ENCODE measurements at regions not wholly inside any gene's neighbourhood (a gene's known extent, or its start where the extent isn't known, plus 50 kb on each side); places are given as distances from the start of the nearest gene placed in this dataset.

DNA sequence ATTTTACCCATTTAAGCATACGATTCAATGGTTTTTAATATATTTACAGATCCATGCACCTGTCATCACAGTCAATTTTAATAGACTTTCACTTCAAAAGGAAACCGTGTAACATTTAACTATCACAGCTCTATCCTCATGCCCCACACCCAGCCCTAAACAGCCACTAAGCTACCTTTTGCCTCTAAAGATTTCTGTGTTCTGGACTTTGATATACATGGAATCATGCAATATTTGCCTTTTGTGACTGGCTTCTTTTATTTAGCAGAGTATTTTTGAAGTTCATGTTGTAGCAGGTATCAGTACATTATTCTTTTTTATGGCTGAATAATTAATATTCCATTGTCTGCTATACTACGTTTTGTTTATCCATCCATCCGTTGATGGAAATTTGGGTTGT lies 50.3 kb upstream of the STX16 start:
- TF ChIP-seq, protein P1, sequence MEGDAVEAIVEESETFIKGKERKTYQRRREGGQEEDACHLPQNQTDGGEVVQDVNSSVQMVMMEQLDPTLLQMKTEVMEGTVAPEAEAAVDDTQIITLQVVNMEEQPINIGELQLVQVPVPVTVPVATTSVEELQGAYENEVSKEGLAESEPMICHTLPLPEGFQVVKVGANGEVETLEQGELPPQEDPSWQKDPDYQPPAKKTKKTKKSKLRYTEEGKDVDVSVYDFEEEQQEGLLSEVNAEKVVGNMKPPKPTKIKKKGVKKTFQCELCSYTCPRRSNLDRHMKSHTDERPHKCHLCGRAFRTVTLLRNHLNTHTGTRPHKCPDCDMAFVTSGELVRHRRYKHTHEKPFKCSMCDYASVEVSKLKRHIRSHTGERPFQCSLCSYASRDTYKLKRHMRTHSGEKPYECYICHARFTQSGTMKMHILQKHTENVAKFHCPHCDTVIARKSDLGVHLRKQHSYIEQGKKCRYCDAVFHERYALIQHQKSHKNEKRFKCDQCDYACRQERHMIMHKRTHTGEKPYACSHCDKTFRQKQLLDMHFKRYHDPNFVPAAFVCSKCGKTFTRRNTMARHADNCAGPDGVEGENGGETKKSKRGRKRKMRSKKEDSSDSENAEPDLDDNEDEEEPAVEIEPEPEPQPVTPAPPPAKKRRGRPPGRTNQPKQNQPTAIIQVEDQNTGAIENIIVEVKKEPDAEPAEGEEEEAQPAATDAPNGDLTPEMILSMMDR (IDR thresholded peaks at IDR 0.05; ENCODE audit: insufficient read depth, low read length, severe bottlenecking), result no peak
- peaks cover 2% of the 10 kb centered on the region for H3K27me3 ChIP-seq (ENCODE audit: control insufficient read depth, insufficient read depth, low read length)
- no peak for DNase-seq (ENCODE audit: low read depth)
- no peak overlapping the region for H3K4me3 ChIP-seq (ENCODE audit: low read depth, low read length)
- FAIRE-seq, result no peak
- no peaks in the 10 kb centered on the region for H3K36me3 ChIP-seq (ENCODE audit: control insufficient read depth, insufficient read depth, low read length)

DNA sequence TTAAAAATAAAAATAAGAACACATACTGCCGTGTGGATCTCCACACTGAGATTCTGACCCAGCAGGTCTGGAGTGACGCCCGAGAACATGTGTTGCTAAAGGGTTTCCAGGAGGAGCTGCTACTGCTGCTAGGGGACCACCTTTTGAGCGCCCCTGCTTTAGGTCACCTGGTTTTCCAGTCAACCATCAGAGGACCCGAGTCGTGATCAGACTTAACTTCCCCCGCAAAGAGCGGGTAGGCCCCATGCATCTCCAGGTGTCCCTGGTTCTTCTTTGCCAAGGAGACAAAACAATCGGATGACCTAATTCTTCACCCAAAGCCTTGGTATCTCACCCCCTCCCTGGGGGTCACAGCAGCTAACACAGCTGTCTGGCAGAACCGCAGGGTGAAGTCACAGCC lies 51.1 kb upstream of the STX16 start:
- DNase-seq (ENCODE audit: low read depth), result no peak
- FAIRE-seq, result no peak
- H3K4me3 ChIP-seq (ENCODE audit: low read depth, low read length), result no peak overlapping the region
- H3K36me3 ChIP-seq (ENCODE audit: control insufficient read depth, insufficient read depth, low read length), result no peaks in the 10 kb centered on the region
- H3K27me3 ChIP-seq (ENCODE audit: control insufficient read depth, insufficient read depth, low read length), result no peaks in the 10 kb centered on the region
- TF ChIP-seq, protein P1 (IDR thresholded peaks at IDR 0.05; ENCODE audit: insufficient read depth, low read length, severe bottlenecking), result no peak

DNA sequence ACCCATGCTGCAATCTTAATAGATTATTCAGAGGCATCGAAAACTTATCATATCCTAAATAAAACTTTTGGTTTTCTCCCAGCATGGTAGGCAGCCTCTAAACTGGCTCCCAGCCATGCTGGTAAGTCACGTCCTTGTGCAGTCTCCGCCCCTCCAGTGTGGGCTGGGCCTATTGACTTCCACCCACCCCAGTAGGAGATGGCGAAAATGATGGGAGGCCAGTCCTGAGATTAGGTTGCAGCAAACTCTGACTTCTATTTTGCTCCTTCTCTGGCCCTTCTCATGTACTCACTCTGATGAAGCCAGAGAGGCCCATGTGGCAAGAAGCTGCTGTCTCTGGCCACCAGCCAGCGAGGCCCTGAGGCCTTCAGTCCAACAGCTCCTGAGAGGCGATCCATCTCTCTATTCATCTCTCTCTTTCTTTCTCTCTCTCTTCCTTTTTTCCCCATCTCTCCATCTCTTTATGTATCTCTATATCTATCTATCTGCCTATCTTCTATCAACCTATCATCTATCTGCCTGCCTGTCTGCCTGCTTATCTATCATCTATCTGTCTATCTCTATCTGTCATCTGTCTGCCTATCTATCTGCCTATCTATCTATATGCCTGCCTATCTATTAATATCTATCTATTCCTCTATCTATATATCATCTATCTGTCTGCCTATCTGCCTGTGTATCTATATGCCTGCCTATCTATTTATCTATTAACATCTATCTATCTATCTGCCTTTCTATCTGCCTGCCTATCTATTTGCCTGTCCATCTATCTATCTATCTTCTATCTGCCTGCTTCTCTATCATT lies 52.7 kb upstream of the STX16 start:
- FAIRE-seq (no peak), DNase-seq (ENCODE audit: low read depth) (no peak)
- Histone ChIP-seq H3K4me3 (ENCODE audit: low read depth, low read length) (no peak overlapping the region), H3K36me3 (ENCODE audit: control insufficient read depth, insufficient read depth, low read length) (no peaks in the 10 kb centered on the region), H3K27me3 (ENCODE audit: control insufficient read depth, insufficient read depth, low read length) (no peaks in the 10 kb centered on the region)
- TF ChIP-seq, protein P1 (IDR thresholded peaks at IDR 0.05; ENCODE audit: insufficient read depth, low read length, severe bottlenecking), result no peak

DNA sequence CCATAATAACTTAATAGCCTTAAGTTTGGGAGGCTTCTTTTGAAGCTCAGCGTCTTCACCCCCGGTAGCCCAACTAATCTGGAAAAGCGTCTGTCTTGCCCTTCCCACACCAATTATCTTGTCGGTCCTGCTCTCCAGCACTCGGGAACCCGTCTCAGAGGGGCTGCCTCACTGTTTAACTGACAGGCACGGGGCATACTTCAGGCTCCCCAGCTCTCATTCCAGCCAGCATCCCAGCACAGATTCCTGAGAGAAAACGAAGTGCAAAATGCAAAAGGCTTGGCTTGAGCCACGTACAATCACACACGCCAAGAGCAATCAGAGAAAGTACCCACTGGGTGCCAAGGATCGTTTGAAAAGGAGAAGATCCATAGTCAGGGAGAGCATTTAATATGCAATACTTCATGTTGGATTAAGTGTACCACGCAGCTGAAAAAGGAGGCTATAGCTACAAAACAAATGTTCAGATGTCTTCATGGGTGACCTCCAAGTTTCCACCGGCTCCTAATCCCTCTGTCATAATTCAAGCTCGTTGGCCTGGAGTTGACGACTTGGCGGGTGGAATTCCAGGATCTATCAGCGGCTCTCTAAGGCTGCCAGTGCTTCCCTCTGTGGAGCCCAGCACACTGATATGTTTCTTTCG lies 53.7 kb upstream of the STX16 start:
- TF ChIP-seq, protein P1 (IDR thresholded peaks at IDR 0.05; ENCODE audit: insufficient read depth, low read length, severe bottlenecking), result no peak
- no peaks in the 10 kb centered on the region for H3K27me3 ChIP-seq (ENCODE audit: control insufficient read depth, insufficient read depth, low read length)
- no peak for FAIRE-seq

DNA sequence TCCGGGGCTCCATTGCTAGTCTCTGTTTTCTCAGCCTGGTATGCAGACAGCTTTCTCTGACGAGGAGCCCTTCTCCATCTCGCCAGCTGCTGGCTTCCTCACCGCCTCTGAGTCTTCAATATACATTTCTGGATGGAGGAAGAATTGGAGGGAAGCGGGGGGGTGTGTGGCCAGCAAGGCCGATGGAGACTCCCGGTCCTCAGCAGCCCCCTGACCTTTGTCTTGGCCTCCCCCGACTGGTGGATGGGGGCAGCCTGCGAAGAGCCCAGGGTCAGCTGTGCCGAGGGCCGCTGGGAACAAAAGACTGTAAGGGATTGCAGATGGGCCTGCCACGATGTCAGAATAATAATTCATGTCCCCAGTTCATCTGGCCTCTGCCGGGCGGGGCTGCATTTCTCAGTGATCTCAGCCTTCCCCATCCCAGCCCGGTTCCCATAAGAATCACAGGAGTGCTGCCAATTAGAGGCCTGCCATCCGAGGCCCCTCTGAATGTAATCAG lies 54.3 kb upstream of the STX16 start:
- FAIRE-seq (no peak), DNase-seq (ENCODE audit: low read depth) (no peak)
- H3K4me3 ChIP-seq (ENCODE audit: low read depth, low read length), result no peak overlapping the region
- H3K27me3 ChIP-seq (ENCODE audit: control insufficient read depth, insufficient read depth, low read length), result no peaks in the 10 kb centered on the region
- TF ChIP-seq, protein P1 (IDR thresholded peaks at IDR 0.05; ENCODE audit: insufficient read depth, low read length, severe bottlenecking), result no peak
- H3K36me3 ChIP-seq (ENCODE audit: control insufficient read depth, insufficient read depth, low read length), result no peaks in the 10 kb centered on the region

More for the DNA sequence above, 53.7 kb upstream of the STX16 start:
- Histone ChIP-seq H3K4me3 (ENCODE audit: low read depth, low read length) (no peak overlapping the region), H3K36me3 (ENCODE audit: control insufficient read depth, insufficient read depth, low read length) (no peaks in the 10 kb centered on the region)
- no peak for DNase-seq (ENCODE audit: low read depth)

Measured in bronchial epithelial cell (primary cell).